Natural killer cell treated with Interleukin-12 subunit alpha and Interleukin-12 subunit beta and Interleukin-15 and Interleukin-18, amount 100 ng/mL, for 72 hours (primary cell): ENCODE measurements at regions not wholly inside any gene's neighbourhood (a gene's known extent, or its start where the extent isn't known, plus 50 kb on each side); places are given as distances from the start of the nearest gene placed in this dataset.

Source experiments
- ATAC-seq, 2 donors: fragments of 150-1000 bp; cut with Tn5 transposase in 1 of 2; sonication (Bioruptor Pico), chemical (Tn5 transposase) in 1 of 2; 2 replicates each; pipeline ENCODE4 v1.10.0; 2021
- DNase-seq: peaks from one replicate; pipeline ENCODE4 v3.0.0; 2022; ENCODE audit warnings: low spot score
- H3K27ac Mint-ChIP-seq, 2 donors: 1 replicate in 1 of 2; 2 replicates in 1 of 2; pipeline ENCODE4 v1.8.0; 2022; ENCODE audit warnings: mixed read lengths in 2 of 2, mild to moderate bottlenecking in 1 of 2, moderate library complexity in 1 of 2
- H3K27me3 Mint-ChIP-seq, 2 donors: 1 replicate in 1 of 2; 2 replicates in 1 of 2; pipeline ENCODE4 v1.8.0; 2022; ENCODE audit warnings: mixed read lengths in 2 of 2
- H3K36me3 Mint-ChIP-seq: one replicate; pipeline ENCODE4 v1.8.0; 2022; ENCODE audit warnings: mixed read lengths
- H3K4me1 Mint-ChIP-seq, 2 donors: 1 replicate in 1 of 2; 2 replicates in 1 of 2; pipeline ENCODE4 v1.8.0; 2022; ENCODE audit warnings: low read depth in 2 of 2, mixed read lengths in 2 of 2, mild to moderate bottlenecking in 1 of 2
- H3K4me3 Mint-ChIP-seq: one replicate; pipeline ENCODE4 v1.8.0; 2022; ENCODE audit warnings: mixed read lengths
- H3K9me3 Mint-ChIP-seq: 2 replicates; pipeline ENCODE4 v1.8.0; 2022; ENCODE audit warnings: mixed read lengths

DNA sequence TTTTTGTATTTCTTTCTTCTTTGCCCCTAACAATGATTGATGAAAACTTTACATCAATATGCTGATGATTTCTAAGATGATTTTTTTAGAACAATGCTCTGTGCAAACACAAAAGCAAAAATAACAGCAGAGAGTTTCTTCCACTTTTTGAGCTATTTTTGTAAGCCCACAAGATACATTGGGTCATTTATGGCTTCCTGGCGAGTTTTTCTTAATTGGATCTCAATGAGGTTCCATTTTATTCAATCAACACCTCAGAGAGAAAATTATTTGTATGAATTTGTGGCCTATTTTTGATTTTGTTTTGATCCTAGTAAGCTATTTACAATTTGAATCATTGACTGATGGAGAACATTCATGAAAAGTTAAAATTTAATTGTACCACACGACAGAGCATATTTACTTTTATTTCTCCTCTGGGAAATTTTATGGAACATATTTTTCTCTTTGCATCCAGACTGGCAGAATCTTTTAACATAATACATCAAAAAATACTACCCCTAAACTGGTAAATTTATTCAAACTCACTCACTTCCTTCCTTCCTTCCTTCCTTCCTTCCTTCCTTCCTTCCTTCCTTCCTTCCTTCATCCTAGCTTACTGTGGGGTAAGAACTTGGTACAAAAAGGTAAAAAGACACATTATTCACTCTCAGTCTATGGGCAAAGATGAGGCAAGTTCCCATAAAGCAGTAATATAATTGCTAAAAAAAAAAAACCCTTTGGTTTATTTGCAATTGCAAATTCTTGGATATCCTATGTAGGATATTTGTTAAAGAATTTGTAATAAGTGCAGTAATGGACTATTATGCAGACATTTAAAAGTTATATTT is 710.4 kb downstream of the SLC4A3 start:
- H3K4me1 Mint-ChIP-seq, result no peaks in the 10 kb centered on the region
- H3K36me3 Mint-ChIP-seq, result no peaks in the 10 kb centered on the region
- H3K27ac Mint-ChIP-seq, result no peak overlapping the region
- H3K9me3 Mint-ChIP-seq, result peaks cover 6% of the 10 kb centered on the region
- no peaks in the 10 kb centered on the region for H3K27me3 Mint-ChIP-seq
- H3K4me3 Mint-ChIP-seq, result no peak overlapping the region
- ATAC-seq (no peak), DNase-seq (no peak)

DNA sequence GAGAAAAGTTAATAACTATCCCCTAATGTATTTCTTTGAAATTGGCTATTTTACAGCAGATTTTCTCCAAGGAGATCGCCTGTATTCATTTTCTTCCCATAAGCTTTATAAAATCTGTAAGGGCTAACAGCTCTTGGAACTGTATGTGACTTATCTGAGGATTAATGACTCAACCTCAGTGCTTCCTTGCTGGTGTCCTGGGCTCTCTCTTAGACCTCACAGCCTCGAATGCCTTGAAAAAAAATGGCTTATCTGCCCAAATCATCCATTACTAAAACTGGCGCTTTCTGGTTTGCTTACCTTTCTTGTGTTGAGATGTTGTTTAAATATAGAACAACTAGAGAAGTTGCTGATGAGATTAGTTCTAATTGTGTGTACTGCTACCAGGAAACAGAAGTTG is 713.6 kb downstream of the SLC4A3 start:
- Mint-ChIP-seq H3K4me1 (no peaks in the 10 kb centered on the region), H3K27me3 (no peaks in the 10 kb centered on the region), H3K36me3 (no peaks in the 10 kb centered on the region), H3K27ac (no peak overlapping the region), H3K9me3 (peaks cover 8% of the 10 kb centered on the region), H3K4me3 (no peak overlapping the region)
- DNase-seq (no peak), ATAC-seq (no peak)

DNA sequence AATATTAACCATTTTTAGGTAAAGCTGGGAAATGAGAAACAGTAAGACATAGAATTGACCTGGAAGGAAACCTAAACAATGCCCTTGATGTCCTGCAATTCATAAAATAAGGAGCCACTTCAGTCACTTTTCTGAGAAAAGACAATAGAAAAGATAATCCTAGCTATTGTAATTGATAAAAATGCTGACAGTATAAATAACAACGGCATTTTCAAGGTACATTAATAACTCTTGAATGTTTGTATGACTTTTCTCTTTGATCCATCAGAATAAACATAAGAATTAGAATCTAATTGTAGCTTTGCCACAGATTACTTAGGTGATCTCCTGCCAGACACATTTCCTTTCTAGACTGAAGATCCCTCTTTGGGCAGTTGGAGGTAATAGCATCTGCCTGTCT is 719.5 kb downstream of the SLC4A3 start:
- no peak overlapping the region for H3K4me3 Mint-ChIP-seq
- H3K27me3 Mint-ChIP-seq, result no peaks in the 10 kb centered on the region
- peaks cover 21% of the 10 kb centered on the region for H3K9me3 Mint-ChIP-seq
- no peak overlapping the region for H3K27ac Mint-ChIP-seq
- ATAC-seq (no peak), DNase-seq (no peak)
- no peaks in the 10 kb centered on the region for H3K36me3 Mint-ChIP-seq
- H3K4me1 Mint-ChIP-seq, result no peaks in the 10 kb centered on the region

DNA sequence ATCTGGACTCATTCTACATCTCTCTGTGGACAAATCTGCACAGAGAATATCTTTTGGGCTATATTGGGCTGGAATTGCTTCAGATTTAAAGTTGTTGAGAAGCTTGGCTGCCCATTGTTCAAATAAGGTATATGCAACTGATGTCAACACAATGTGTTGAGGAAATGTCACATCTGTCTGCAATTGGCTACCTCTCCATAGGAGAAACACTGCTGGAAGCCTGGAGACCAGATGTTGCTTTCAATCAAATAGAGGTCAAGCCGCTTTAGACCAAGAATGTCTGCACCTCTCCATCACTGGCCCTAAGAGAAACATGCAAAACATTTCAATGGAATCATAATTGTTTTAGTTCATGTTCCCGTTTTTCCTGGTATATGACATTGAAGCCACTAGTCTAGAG is 720.2 kb downstream of the SLC4A3 start:
- Mint-ChIP-seq H3K4me1 (no peaks in the 10 kb centered on the region), H3K27ac (no peak overlapping the region), H3K9me3 (peaks cover 21% of the 10 kb centered on the region), H3K4me3 (no peak overlapping the region), H3K27me3 (no peaks in the 10 kb centered on the region), H3K36me3 (no peaks in the 10 kb centered on the region)
- DNase-seq (no peak), ATAC-seq (no peak)

DNA sequence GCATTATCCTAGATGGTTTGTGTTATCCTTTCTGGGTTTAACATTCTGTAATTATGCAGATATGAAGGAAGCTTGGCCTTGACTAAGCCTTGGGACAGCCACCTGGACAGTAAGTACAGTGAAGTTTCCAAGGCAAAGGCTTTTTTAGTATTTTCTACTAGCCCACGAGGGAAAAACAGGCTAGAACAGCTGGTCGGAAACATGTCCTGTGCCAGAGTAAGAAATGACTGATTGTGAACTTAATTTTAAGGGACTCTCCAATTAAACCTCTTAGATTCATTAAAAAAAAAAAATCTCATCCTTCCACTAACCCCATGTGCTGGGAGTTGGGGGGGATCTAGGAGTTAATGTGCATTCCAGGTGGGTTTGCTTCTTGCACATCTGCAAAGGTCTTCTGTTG is 720.8 kb downstream of the SLC4A3 start:
- no peak for ATAC-seq

DNA sequence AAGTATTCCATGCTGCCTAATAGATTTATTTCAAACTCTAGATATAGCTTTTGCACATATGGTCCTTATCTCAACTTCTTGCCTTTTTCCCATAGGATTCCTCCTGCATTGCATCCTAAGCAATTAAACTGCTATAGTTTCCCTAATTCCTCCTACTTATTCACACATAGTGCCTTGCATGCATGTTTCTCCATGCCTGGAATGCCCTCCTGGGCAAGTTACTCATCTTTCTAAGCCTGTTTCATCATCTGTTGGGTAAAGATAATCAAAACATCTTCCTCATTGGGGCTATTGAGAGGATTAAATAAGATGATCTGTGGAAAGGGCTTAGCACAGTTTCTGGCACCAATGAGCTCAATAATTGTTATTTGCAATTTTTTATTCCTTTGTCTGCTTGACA is 726.5 kb downstream of the SLC4A3 start:
- no peaks in the 10 kb centered on the region for H3K36me3 Mint-ChIP-seq
- no peak for ATAC-seq
- peaks cover 17% of the 10 kb centered on the region for H3K9me3 Mint-ChIP-seq
- no peak overlapping the region for H3K4me3 Mint-ChIP-seq
- no peaks in the 10 kb centered on the region for H3K4me1 Mint-ChIP-seq
- no peak overlapping the region for H3K27ac Mint-ChIP-seq
- no peak for DNase-seq
- no peaks in the 10 kb centered on the region for H3K27me3 Mint-ChIP-seq

More for the DNA sequence above, 720.8 kb downstream of the SLC4A3 start:
- Mint-ChIP-seq H3K27ac (no peak overlapping the region), H3K9me3 (peaks cover 20% of the 10 kb centered on the region), H3K36me3 (no peaks in the 10 kb centered on the region), H3K4me1 (no peaks in the 10 kb centered on the region), H3K4me3 (no peak overlapping the region), H3K27me3 (no peaks in the 10 kb centered on the region)
- DNase-seq, result no peak

DNA sequence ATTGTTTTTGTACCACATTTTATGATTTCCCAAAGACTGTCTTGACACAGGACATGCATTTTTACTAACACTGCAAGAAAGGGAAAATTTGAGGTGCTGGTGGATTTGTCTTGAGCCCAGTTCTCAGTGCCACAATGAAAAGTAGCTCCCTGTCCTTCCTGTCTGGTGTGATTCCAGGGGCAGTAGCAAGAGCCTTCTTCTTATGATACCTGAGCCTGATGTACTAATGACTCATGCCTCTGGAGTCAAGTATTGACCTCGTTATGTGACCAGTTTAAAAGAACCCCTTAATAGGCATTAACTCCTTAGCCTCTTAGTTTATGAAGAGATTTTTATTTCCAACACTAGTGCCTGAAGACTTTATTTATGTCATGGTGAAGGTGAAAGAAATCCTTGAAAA is 728.6 kb downstream of the SLC4A3 start:
- Mint-ChIP-seq H3K4me1 (no peaks in the 10 kb centered on the region), H3K36me3 (no peaks in the 10 kb centered on the region), H3K27ac (no peak overlapping the region), H3K9me3 (peaks cover 8% of the 10 kb centered on the region), H3K27me3 (no peaks in the 10 kb centered on the region), H3K4me3 (no peak overlapping the region)
- ATAC-seq (no peak), DNase-seq (no peak)

DNA sequence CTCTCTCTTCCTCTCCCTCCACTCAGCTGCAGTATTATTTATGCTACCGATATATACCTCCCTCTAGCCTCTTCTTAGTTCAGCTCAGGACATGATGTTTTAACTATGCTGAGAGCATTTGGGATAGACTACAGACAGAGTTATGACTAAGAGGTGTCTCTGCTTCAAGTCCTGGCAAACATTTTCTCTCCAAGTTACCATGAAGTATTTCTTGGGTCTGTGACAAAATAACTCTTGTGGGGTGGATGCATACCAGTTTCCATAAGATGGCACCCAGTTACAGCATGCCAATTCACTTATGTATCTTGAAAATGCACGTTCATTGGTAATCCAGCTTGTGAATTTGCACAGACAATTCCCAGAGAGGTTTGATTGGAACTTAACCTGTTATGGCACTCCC is 737.6 kb downstream of the SLC4A3 start:
- Mint-ChIP-seq H3K36me3 (no peaks in the 10 kb centered on the region), H3K27ac (no peak overlapping the region), H3K9me3 (no peaks in the 10 kb centered on the region), H3K4me3 (no peak overlapping the region), H3K4me1 (no peaks in the 10 kb centered on the region), H3K27me3 (no peaks in the 10 kb centered on the region)
- no peak for ATAC-seq
- no peak for DNase-seq

DNA sequence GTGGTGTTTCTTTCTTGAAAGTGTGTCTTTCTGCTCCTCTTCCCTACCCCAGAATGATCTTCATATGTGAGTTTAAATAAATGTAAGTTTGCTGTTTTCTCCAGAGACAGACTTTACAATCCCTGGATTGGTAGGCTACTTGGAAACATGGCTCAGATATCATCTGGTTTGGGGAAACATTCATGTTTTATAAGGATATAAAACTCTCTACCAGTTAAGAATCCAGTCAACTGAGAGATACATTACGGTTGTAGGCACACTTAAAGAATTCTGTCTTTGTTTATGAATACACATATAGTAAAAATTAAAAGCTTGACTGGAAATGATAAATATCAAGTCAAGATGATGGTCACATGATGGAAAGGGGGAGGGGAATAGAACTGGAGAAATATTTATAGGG is 739.3 kb downstream of the SLC4A3 start:
- no peak overlapping the region for H3K27ac Mint-ChIP-seq
- no peak for ATAC-seq

DNA sequence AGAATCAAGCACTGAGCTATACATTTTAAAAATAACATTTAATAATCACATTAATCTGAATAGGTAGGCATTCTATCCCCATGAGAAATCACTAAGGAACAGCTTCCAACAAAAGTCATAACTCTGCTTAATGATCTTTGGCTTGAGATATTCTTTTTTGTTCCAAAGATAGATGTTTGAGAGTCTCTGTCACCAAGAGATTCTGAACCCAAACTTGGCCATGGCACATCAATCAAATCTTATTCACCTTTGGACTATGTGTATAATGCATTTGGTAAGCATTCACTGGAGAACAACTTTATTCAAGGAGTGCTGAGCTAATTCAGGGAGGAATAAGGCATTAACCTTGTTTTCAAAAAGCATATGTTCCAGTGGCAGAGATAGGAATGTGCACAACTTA is 743.3 kb downstream of the SLC4A3 start:
- ATAC-seq, result no peak
- no peak overlapping the region for H3K4me3 Mint-ChIP-seq
- peaks cover 3% of the 10 kb centered on the region for H3K9me3 Mint-ChIP-seq
- H3K27ac Mint-ChIP-seq, result no peak overlapping the region
- no peaks in the 10 kb centered on the region for H3K36me3 Mint-ChIP-seq
- H3K27me3 Mint-ChIP-seq, result no peaks in the 10 kb centered on the region
- no peak for DNase-seq
- no peaks in the 10 kb centered on the region for H3K4me1 Mint-ChIP-seq

More for the DNA sequence above, 739.3 kb downstream of the SLC4A3 start:
- H3K9me3 Mint-ChIP-seq, result peaks cover 3% of the 10 kb centered on the region
- no peak overlapping the region for H3K4me3 Mint-ChIP-seq
- no peaks in the 10 kb centered on the region for H3K36me3 Mint-ChIP-seq
- no peaks in the 10 kb centered on the region for H3K27me3 Mint-ChIP-seq
- no peak for DNase-seq
- H3K4me1 Mint-ChIP-seq, result no peaks in the 10 kb centered on the region

DNA sequence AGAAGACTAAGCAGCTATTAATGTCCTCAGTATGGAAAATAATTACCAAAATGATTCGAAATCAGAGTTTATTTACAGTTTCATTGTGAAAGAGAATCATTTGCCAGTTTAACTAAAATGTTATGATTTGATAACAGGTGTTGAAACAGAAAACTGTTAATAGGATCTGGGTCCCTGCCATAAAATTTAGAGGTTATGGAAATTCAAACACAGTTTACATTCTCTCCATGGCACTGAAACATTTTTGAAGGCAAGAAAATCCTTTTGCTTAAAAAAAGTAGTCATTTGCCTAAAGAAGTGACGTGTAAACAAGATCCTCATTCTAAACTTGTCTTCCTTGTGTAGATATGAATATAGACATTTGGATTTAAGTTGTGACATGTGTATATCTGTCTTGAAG is 743.8 kb downstream of the SLC4A3 start:
- Mint-ChIP-seq H3K27me3 (no peaks in the 10 kb centered on the region), H3K27ac (no peak overlapping the region), H3K4me1 (no peaks in the 10 kb centered on the region), H3K9me3 (peaks cover 3% of the 10 kb centered on the region), H3K4me3 (no peak overlapping the region), H3K36me3 (no peaks in the 10 kb centered on the region)
- DNase-seq (no peak), ATAC-seq (no peak)

DNA sequence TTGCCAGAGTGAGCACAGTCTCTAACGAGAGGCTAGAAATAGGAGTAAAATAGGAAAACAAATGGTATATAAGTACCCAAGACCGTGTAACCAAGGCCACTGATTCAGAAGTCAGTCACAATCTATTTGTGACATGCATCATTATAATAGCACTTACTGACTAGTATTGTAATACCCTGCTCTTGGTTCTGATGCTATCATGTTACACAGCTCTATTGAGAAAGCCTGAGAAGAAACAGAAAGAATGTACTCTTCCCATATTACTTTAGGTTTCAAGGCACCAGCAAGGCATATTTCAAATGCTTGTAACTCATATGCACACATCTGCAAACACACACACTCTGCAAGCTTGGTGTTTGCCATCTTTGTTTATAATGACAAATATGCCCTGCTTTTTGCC is 746.4 kb downstream of the SLC4A3 start:
- Mint-ChIP-seq H3K4me1 (no peaks in the 10 kb centered on the region), H3K36me3 (no peaks in the 10 kb centered on the region), H3K27me3 (no peaks in the 10 kb centered on the region), H3K4me3 (no peak overlapping the region), H3K9me3 (peaks cover 5% of the 10 kb centered on the region), H3K27ac (no peak overlapping the region)
- DNase-seq (no peak), ATAC-seq (no peak)

DNA sequence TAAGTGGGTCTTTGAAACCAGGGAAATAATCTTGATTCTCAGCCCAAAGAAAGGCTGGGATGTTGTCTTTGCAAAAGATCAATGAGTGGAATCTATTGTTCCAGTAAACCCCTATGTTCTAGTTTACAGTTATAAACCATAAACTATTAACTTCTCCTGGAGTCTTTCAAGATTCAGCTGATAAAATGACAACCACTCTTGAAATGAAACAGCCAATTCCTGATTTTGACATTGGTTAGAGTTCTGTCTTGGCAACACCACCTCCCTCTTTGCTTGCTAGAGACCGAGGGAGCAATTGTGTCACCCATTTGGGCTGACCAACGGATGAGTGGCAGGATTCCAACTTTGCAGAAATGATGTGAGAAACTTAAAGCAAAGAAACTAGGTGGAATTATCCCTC is 746.9 kb downstream of the SLC4A3 start:
- ATAC-seq (no peak), DNase-seq (no peak)
- peaks cover 7% of the 10 kb centered on the region for H3K9me3 Mint-ChIP-seq
- no peak overlapping the region for H3K4me3 Mint-ChIP-seq
- H3K36me3 Mint-ChIP-seq, result no peaks in the 10 kb centered on the region
- no peaks in the 10 kb centered on the region for H3K27me3 Mint-ChIP-seq
- H3K27ac Mint-ChIP-seq, result no peak overlapping the region
- H3K4me1 Mint-ChIP-seq, result no peaks in the 10 kb centered on the region

DNA sequence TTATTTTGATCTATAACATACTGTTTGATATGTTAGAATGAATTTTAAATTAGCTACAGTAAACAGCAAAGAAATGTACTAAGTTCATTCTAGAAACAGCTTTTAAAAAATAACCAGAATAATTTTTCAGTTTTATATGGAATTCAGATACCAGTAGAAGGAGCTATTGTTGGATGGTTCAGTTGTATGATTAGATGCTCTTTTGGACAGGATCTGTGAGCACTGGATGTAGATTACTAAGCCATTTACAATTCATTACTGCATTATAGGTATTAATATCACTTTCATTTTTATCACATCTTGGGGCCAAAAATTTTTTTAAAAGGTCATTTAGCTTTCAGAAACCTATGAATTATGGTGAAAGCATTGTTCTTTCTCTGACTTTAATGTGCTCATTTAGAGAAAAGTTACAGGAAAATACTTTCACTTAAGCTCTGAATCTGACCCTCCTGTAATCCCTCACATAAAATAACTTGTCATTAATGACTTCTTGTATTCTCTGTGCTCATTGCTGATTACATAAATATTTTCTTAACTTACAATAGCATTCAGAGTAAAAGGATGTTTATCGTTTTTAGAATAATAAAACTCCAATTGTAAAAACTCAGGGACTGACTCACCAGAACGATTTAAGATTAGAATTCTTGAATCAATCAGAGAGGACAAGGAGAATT is 750.2 kb downstream of the SLC4A3 start:
- no peaks in the 10 kb centered on the region for H3K27me3 Mint-ChIP-seq
- H3K36me3 Mint-ChIP-seq, result peaks cover 10% of the 10 kb centered on the region
- no peaks in the 10 kb centered on the region for H3K4me1 Mint-ChIP-seq
- DNase-seq, result no peak
- peaks cover 8% of the 10 kb centered on the region for H3K9me3 Mint-ChIP-seq
- H3K4me3 Mint-ChIP-seq, result no peak overlapping the region
- no peak for ATAC-seq
- no peak overlapping the region for H3K27ac Mint-ChIP-seq
